NCI-H1930 (cell line): ENCODE measurements at regions not wholly inside any gene's neighbourhood (a gene's known extent, or its start where the extent isn't known, plus 50 kb on each side); places are given as distances from the start of the nearest gene placed in this dataset.
"Not testable (repeated sequence)": the region's sequence is repeated elsewhere in the genome, so short reads cannot be mapped to it uniquely, and the experiment has no call there.

Experiments used
- DNase-seq, 2 experiments: peaks; one replicate each; lab custom pipeline; 2025; lab: John Stamatoyannopoulos, UW

GRCh38 chr11:45409587-45409986 is 123.4 kb upstream of the SYT13 start:
- DNase-seq: no peak

DNA sequence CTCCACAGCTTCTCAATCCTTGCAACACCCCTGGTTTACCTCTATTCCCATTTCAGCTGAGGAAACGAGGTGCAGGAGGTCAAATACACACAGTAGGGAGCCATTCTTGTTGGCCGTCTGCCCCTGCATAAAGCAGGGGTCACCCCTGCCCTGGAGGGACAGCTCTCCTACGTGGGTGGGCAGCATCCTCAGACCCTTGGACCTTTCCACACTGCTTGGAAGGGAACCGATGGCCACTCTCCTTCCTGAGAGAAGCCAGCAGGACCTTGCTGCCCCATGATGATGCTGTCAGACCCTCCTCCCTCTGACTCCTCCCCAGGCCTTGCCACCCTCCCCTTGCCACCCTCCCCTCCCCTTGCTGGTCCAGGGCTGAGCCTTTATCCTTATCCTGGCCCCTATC is 121.1 kb upstream of the SYT13 start:
- DNase-seq: no peak

- no peak for DNase-seq
These were observed 120.0 kb upstream of the SYT13 start for GRCh38 chr11:45405916-45406670.

DNA sequence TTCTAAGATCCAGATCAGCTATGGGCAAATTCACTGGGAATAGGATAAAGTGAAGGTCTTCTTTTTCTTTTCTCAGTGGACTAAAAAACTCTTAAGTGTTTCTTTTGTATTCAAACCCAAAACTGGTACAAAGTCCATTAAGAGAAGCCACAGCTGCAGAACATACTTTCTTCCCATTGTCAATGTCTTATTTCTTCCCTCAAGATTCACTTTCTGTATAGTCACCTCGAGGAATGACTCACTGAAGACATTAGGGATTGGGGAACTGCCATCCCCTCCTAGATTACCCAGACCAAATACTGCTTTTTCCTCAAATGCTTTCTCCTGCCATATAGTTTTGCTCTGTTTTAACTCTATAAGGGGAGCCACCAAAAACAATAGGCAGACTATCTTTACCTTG is 117.4 kb upstream of the SYT13 start:
- DNase-seq: not testable (repeated sequence)

- no peak for DNase-seq
These were observed 116.0 kb upstream of the SYT13 start for GRCh38 chr11:45402049-45402630.

DNA sequence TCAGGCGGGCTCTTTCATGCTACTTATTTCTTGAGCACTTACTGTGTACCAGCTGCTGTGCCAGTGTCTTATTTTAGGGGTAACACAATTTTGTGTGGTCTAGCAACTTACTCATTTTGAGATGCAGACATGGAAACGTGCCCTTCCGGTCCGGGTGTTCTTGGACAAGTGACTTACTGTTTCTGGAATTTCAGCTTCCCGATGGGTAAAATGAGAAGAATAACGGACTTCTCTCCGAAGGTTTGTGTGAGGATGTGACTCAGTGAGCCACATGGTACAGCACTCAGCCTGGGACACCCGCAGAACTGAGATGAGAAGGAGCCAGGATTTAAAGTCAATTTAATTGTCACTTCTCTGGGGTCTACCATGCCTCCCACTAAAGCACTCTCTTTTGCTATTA is 114.5 kb upstream of the SYT13 start:
- no peak for DNase-seq

DNA sequence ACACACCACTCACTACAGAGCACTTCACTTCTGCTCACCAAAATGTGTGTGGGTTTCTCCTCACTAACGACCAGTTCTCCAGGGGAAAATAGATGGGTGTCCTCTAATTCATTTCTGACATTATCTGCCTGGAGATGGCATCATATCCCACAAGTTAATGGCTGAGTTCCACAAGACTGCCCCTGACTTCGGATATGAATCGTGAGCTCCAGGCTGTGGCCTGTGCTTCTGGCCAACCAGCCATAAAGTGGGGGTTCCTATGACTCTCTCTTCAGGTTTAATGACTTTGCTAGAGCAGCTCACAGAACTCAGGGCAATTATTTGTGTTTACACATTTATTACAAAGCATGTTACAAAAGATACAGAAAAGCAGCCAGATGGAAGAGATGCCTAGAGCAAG is 113.0 kb upstream of the SYT13 start:
- no peak for DNase-seq

DNA sequence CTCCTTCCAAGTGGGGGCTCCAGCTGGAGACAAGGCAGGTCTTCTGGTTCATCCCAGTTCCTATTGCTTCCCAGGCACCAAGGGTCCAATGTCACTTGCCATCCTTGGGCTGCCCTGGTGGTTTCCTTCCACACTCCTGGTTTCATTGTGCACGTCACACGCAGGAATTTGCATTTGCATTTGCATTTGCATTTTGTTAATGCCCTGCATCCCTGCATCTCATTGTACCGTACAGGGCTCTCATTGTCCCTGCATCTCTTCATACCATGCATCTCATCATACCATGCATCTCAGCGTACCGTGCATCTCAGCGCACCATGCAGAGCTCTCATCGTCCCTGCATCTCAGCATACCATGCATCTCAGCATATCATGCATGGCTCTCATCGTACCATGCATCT is 112.2 kb upstream of the SYT13 start:
- DNase-seq: no peak

GRCh38 chr11:45396394-45396793 is 110.3 kb upstream of the SYT13 start:
- no peak for DNase-seq

GRCh38 chr11:45395947-45396346 is 109.8 kb upstream of the SYT13 start:
- DNase-seq: no peak

DNA sequence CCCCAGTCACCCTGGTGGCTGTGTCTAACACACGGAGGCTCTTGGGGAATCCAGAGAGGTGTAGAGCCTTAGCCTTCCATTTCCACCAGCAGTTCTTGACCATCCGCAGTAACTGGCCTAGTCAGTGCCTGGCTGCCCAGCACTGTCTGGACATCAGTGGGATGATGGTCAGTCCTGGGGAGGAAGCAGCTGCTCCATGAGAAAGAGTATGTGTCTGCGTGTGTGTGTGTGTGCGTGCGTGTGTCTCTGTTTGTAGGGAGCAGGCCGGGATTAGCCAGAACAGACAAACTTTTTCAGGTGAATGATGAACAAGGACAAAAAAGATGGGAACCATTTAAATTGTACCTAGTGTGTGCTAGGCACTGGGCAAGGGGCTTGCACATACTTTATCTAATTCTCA is 109.3 kb upstream of the SYT13 start:
- no peak for DNase-seq

DNA sequence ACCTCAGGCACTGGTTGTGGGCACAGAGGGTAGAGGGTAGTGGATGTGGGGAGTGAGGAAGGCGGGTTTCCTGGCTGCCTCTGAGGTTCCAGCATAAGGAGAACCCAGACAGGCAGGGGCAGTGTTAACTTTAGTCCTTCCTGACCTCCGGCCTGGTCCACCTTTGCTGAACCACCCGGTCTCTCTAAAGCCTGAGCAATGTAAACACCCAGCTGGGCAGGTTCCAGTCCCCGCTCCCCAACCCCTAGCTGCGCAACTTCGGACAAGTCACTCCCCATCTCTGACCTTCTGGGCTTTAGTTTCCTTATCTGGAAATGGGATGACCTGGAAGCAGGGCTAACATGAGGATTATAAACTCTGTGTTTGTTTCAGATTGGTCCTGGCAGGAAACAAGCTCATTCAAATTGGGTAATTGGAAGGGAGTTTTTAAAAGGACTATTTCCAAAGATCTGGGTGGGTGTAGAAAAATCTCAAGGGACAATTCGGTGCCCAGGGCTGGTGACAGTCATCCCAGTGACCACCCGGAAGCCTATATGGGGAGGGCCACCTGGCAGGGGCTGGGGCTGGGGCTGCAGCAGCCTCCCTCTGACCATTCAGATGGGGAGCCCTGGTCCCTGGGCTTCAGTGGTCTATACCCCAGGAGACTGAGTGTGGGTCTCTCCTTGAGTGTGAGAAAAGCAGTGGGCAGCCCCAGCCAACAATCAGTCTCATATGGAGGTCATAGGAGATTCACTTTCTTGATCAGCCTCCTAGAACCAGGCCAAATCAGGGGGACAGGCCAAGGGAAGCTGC is 108.3 kb upstream of the SYT13 start:
- no peak for DNase-seq

DNA sequence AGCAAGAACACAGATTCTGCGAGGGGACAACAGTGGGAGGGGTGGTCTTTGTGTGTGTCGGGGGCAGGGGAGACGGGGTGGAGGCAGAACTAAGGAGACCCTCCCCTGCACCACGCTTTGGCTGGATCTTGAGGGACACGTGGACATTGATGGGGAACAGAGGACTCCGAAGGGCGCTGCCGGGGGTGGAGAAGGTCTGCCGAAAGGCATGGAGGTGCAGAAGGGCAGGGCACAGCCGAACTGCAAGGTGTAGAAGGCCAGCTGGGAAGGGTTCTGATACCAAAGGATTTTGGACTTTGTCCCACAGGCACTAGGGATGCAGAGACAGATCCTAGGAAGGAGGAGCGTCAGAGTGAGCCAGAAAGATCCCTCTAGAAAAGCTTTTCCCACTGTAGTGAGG is 107.7 kb upstream of the SYT13 start:
- no peak for DNase-seq

GRCh38 chr11:45393334-45393733 is 107.2 kb upstream of the SYT13 start:
- no peak for DNase-seq

- no peak for DNase-seq
These were observed 106.5 kb upstream of the SYT13 start for GRCh38 chr11:45392591-45393091.

GRCh38 chr11:45392154-45392553 is 106.0 kb upstream of the SYT13 start:
- DNase-seq: no peak

- no peak for DNase-seq
These were observed 105.2 kb upstream of the SYT13 start for GRCh38 chr11:45391168-45391850.

DNA sequence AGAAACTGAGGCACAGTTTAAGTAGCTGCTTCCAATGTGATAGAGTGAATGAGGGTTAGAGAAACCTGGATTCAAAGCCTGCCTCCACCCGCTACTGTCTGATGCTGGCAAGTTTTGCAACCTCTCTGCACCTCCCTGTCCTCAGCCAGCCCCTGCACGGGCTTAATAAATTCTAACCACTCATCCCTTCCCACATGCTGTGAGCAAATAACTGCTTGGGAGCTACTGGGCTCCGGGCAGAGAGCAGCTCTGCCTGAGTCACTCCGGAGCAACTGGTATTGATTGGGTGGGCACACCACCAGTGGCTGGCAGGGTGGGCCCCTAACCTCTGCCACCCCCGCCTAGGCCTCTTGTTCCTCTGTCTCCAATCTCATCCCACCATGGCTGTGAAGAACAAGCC is 104.3 kb upstream of the SYT13 start:
- no peak for DNase-seq

DNA sequence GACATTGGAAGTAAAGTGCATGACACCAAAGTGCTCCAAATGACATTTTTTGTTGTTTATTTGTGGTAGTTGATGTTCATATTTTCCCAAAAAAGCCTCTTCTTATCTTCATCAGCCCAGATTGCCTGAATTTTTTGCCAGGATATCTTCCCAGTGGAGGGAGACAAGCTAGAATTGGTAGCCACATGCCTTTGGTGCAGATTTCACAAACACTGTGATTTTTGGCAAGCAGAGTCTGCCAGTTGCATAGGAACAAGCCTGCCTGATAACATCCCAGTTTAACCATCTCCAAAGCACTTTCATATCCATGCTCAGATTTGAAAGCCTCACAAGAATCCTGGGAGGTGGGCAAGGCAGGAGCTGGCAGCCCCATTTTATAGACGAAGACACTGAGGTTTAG is 102.3 kb upstream of the SYT13 start:
- DNase-seq: no peak

DNA sequence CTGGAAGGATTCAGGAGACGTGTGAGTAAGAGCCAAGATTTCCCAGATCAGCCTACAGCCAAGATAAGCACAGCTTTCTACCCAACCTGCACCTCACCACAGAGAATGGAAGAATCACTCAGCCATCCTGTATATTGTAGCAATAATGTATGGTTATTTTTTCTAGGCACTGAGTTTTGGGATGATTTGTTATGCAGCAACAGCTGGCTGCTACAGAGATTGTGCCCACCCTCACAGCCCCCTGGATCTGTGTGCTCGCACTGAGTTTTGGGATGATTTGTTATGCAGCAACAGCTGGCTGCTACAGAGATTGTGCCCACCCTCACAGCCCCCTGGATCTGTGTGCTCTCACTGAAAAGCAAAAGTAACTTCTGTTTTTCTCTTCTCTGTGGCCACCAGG is 101.7 kb upstream of the SYT13 start:
- DNase-seq: not testable (repeated sequence)

DNA sequence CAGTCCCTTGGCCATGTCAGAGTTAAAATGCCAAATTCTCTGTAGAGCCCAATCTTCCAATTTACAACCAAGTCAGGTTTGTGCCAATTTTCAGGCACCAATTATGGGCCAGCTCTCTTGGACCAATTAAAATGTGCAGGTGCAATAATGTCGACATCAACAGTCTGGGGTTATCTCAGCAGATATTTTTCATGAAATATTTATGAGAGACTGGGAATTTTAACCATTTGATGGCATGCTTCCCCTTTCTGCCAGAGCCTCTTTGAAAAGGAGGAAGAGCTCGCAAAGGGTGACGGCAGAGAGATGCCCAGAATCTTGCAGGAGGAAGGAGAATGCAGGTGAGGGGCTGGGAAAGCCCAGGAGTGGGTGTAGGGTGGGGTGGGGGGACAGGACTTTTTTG is 100.8 kb upstream of the SYT13 start:
- DNase-seq: no peak

DNA sequence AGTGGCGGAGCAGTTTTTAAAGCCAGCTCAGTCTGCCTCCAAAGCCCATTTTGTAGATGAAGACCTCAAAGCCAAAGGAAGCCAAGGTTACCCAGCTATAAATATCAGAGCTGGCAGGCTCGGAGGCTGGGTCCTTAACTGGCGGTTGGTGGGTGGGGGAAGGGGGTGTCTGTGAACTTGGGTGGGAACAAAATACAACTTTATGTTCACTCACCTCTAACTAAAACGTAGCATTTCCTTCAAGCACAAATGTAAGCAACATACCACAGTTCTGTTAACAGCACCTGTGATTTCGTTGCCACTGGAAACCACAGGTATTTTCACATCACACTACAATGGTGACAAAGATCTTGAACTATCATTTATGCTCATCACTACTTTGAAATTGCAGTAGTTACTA is 99.7 kb upstream of the SYT13 start:
- no peak for DNase-seq
